ENCODE measurements at regions not wholly inside any gene's neighbourhood (a gene's known extent, or its start where the extent isn't known, plus 50 kb on each side); places are given as distances from the start of the nearest gene placed in this dataset.

DNA sequence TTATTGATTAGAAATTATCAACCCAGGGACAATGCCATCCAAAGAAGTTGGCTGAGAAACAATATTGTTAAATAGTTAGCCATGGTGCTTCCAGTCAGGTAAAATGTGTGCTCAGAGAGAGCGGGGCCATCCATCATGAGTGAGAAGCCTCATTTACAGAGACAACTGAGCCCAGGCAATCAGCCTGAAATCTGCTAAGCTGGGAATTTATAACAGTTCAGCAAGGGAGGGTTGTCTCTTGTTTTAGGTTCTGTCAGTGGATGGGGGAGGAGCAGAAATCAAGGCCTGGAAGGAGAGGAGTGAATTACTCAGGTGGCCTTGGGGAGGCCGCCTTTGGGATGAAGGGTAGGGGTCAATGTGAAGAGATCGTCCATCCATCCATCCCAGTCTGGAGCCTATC, 102.5 kb upstream of the ST8SIA3 start:
- H3K9me3 ChIP-seq (ENCODE audit: control insufficient read depth, insufficient read depth, low read depth, low read length): no peaks in the 10 kb centered on the region
- POLR2A ChIA-PET: no interaction called here
- CTCF ChIA-PET: no interaction called here
- no peak overlapping the region for H3K27ac ChIP-seq (ENCODE audit: extremely low read depth, low read depth, low read length)
- TF ChIP-seq ZNF558 (tag by site-specific recombination; IDR thresholded peaks at IDR 0.05) (no peak), SETDB1 (IDR thresholded peaks at IDR 0.05; ENCODE audit: insufficient read length, low read length) (no peak), GLI4 (tag by site-specific recombination; IDR thresholded peaks at IDR 0.05) (no peak), ZFP41 (tag by site-specific recombination; IDR thresholded peaks at IDR 0.05; ENCODE audit: borderline replicate concordance) (no peak), ZNF274 (IDR thresholded peaks at IDR 0.05; ENCODE audit: low read length) (no peak), ZNF274 (tag by site-specific recombination; IDR thresholded peaks at IDR 0.05; ENCODE audit: borderline replicate concordance) (no peak), SCRT1 (tag by site-specific recombination; IDR thresholded peaks at IDR 0.05; ENCODE audit: borderline replicate concordance) (no peak), ZNF155 (tag by site-specific recombination; IDR thresholded peaks at IDR 0.05) (no peak), ZNF292 (tag by site-specific recombination; IDR thresholded peaks at IDR 0.05; ENCODE audit: borderline replicate concordance, low read depth) (no peak), ZNF521 (tag by site-specific recombination; IDR thresholded peaks at IDR 0.05) (no peak), ZNF792 (tag by site-specific recombination; IDR thresholded peaks at IDR 0.05) (no peak), ZBTB8A (tag by site-specific recombination; IDR thresholded peaks at IDR 0.05) (no peak), ZNF776 (tag by site-specific recombination; IDR thresholded peaks at IDR 0.05; ENCODE audit: borderline replicate concordance) (no peak)
- TF ChIP-seq, protein P1, sequence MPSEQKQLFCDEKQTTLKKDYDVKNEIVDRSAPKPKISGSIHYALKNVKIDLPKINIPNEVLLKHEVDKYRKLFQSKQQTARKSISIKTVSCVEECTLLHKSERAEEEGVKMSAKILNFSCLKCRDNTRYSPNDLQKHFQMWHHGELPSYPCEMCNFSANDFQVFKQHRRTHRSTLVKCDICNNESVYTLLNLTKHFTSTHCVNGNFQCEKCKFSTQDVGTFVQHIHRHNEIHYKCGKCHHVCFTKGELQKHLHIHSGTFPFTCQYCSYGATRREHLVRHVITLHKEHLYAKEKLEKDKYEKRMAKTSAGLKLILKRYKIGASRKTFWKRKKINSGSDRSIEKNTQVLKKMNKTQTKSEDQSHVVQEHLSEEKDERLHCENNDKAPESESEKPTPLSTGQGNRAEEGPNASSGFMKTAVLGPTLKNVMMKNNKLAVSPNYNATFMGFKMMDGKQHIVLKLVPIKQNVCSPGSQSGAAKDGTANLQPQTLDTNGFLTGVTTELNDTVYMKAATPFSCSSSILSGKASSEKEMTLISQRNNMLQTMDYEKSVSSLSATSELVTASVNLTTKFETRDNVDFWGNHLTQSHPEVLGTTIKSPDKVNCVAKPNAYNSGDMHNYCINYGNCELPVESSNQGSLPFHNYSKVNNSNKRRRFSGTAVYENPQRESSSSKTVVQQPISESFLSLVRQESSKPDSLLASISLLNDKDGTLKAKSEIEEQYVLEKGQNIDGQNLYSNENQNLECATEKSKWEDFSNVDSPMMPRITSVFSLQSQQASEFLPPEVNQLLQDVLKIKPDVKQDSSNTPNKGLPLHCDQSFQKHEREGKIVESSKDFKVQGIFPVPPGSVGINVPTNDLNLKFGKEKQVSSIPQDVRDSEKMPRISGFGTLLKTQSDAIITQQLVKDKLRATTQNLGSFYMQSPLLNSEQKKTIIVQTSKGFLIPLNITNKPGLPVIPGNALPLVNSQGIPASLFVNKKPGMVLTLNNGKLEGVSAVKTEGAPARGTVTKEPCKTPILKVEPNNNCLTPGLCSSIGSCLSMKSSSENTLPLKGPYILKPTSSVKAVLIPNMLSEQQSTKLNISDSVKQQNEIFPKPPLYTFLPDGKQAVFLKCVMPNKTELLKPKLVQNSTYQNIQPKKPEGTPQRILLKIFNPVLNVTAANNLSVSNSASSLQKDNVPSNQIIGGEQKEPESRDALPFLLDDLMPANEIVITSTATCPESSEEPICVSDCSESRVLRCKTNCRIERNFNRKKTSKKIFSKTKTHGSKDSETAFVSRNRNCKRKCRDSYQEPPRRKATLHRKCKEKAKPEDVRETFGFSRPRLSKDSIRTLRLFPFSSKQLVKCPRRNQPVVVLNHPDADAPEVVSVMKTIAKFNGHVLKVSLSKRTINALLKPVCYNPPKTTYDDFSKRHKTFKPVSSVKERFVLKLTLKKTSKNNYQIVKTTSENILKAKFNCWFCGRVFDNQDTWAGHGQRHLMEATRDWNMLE (tag by site-specific recombination; conservative IDR thresholded peaks at IDR 0.05; ENCODE audit: low read depth): no peak
- TF ChIP-seq, protein P2, sequence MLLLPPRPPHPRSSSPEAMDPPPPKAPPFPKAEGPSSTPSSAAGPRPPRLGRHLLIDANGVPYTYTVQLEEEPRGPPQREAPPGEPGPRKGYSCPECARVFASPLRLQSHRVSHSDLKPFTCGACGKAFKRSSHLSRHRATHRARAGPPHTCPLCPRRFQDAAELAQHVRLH (tag by site-specific recombination; IDR thresholded peaks at IDR 0.05): no peak
- TF ChIP-seq, protein P3, sequence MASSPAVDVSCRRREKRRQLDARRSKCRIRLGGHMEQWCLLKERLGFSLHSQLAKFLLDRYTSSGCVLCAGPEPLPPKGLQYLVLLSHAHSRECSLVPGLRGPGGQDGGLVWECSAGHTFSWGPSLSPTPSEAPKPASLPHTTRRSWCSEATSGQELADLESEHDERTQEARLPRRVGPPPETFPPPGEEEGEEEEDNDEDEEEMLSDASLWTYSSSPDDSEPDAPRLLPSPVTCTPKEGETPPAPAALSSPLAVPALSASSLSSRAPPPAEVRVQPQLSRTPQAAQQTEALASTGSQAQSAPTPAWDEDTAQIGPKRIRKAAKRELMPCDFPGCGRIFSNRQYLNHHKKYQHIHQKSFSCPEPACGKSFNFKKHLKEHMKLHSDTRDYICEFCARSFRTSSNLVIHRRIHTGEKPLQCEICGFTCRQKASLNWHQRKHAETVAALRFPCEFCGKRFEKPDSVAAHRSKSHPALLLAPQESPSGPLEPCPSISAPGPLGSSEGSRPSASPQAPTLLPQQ (tag by site-specific recombination; IDR thresholded peaks at IDR 0.05): no peak
- TF ChIP-seq, protein P4, sequence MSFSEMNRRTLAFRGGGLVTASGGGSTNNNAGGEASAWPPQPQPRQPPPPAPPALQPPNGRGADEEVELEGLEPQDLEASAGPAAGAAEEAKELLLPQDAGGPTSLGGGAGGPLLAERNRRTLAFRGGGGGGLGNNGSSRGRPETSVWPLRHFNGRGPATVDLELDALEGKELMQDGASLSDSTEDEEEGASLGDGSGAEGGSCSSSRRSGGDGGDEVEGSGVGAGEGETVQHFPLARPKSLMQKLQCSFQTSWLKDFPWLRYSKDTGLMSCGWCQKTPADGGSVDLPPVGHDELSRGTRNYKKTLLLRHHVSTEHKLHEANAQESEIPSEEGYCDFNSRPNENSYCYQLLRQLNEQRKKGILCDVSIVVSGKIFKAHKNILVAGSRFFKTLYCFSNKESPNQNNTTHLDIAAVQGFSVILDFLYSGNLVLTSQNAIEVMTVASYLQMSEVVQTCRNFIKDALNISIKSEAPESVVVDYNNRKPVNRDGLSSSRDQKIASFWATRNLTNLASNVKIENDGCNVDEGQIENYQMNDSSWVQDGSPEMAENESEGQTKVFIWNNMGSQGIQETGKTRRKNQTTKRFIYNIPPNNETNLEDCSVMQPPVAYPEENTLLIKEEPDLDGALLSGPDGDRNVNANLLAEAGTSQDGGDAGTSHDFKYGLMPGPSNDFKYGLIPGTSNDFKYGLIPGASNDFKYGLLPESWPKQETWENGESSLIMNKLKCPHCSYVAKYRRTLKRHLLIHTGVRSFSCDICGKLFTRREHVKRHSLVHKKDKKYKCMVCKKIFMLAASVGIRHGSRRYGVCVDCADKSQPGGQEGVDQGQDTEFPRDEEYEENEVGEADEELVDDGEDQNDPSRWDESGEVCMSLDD (tag by site-specific recombination; IDR thresholded peaks at IDR 0.05): no peak
- H3K4me3 ChIP-seq (ENCODE audit: low read depth, low read length): no peak overlapping the region
- no peaks in the 10 kb centered on the region for H3K36me3 ChIP-seq (ENCODE audit: control insufficient read depth in 2 of 2, insufficient read depth in 1 of 2, low read length in 2 of 2)
- H3K4me1 ChIP-seq (ENCODE audit: control insufficient read depth, insufficient read depth, low read length): no peaks in the 10 kb centered on the region
